Non-pigmented ciliary epithelial cell (primary cell): ENCODE measurements at regions not wholly inside any gene's neighbourhood (a gene's known extent, or its start where the extent isn't known, plus 50 kb on each side); places are given as distances from the start of the nearest gene placed in this dataset.
"Not testable (repeated sequence)": the region's sequence is repeated elsewhere in the genome, so short reads cannot be mapped to it uniquely, and the experiment has no call there.

ENCODE experiments used
- DNase-seq: peaks from one replicate; pipeline ENCODE4 v3.0.0-alpha.2; 2010; ENCODE audit warnings: low read depth

DNA sequence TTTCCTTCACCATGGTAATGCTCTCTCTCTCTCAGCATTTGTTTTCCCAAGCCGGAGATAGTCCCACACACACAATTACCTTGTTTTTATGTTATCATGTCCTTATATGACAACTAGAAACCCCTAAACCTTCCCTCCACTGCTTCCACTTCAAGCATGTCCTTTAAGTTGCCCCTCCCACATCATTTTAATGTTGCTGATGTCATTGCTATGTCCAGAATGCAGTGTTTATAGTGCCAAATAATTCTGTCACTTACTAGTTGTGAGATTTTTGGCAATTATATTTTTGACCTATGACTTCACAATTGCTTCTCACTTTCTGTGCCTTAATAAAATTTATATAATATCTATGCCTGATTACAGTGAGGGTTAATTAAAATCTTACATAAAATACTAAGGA, 645.9 kb downstream of the XPNPEP1 start:
- DNase-seq, result no peak

DNA sequence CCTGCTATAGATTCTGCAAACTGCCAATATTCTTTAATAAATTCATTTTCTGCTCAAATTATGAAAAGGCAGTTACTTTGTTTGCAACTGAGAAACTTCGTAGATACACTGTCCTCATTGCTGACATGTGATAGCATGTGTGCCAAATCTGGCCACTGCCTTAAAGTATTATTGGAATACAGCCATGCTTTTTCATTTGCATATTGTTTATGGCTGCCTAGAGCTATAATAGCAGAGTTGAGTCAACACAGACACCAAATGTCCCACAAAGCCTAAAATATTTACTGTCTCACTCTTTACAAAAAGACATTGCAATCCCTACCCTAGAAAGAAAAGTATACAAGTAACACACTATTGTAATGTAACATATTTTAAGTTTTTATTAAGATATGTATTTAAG, 647.4 kb downstream of the XPNPEP1 start:
- no peak for DNase-seq

DNA sequence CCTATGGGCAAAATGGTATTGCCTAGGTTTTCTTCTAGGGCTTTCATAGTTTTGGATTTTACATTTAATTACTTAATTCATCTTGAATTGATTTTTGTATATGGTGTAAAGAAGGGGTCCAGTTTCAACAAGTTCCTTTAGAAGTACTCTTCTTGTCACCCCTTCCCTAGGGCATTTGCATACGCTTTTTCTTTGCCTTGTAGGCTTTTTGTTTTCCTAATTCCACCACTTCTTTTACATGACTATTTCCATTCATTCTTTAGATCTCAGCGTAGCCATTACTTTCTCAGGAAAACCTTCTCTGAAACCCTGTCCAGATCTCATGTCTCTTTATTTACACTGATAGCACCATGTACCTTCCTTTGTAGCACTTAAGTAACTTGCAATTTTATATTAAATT, 648.6 kb downstream of the XPNPEP1 start:
- no peak for DNase-seq

DNA sequence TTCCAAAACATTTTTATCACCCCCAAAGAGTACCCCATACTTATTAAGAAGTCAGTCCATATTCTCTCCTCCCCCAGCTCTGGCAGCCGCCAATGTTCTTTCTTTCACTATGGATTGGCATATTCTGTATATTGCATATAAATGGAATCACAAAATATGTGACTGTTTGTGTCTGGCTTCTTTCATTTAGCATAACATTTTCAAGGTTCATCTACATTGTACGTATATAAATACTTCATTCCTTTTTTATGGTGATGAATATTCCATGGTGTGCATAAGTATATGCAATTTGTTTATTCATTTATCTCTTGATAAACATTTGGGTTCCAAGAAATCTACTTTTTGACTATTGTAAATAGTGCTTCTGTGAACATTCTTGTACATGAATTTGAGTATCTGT, 653.1 kb downstream of the XPNPEP1 start:
- DNase-seq, result no peak

DNA sequence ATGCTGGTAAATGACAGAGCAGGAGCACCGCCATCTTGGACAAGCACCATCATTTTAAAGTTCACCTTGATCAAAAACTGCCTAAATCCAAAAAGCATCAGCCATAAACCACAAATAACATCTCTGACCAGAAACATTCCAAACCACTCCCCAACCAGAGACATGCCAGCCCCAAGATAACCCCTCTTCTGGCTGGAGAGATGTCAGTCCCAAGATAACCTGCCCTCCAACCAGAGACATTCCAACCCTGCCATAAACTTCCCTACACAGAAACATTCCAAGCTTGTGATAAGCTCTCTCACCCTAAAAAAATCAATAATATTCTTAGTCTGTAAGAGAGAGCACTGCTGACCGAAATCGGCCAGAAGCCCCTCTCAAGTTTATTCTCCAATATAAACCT, 659.3 kb downstream of the XPNPEP1 start:
- DNase-seq, result no peak

DNA sequence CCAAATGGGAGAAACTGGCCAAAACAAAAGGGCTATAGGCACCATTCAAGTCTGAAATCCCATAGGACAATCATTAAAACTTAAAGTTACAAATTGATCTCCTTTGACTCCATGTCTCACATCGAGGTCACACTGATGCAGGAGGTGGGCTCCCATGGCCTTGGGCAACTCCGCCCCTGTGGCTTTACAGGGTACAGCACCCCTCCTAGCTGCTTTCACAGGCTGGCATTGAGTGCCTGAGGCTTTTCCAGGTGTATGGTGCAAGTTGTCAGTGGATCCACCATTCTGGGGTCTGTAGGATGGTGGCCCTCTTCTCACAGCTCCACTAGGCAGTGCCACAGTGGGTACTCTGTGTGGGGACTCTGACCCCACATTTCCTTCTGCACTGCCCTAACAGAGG, 662.1 kb downstream of the XPNPEP1 start:
- no peak for DNase-seq

DNA sequence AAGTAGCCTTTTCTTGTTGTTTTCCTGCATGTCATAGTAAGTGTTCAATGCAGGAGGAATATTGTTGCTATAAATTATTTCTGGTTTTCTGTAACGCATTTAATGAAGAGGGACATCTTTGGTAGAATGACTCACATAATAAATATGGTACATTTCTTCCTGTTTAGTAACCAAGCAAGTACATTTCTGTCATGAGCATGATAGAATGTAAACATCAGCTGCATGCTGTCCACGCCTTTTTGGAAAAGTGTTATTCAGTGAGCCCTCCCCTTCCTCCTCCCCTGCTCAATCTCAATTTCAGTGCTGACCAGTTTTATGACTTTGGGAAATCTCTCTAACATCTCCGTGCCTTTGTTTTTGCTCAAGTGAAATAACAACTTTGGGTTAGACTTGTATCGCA, 664.0 kb downstream of the XPNPEP1 start:
- peak; percentile 42 for DNase-seq

DNA sequence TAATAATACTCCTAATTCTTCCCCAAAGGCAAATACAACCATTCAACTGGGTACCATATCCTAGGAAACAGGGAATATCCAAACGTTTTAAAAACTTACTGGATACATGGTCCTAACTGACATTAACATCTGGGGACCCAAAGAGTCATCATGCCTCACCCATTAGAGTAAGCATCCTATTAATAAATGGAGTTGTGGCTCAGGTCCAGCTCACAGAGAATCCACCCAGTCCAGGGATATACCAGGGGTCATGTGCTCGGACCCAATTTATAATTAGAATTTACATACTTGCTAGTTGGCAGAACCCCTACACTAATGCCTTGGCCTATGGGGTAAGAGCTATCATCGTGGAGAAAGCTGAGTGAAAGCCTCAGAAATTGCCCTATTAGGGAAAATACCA, 670.0 kb downstream of the XPNPEP1 start:
- DNase-seq, result no peak

DNA sequence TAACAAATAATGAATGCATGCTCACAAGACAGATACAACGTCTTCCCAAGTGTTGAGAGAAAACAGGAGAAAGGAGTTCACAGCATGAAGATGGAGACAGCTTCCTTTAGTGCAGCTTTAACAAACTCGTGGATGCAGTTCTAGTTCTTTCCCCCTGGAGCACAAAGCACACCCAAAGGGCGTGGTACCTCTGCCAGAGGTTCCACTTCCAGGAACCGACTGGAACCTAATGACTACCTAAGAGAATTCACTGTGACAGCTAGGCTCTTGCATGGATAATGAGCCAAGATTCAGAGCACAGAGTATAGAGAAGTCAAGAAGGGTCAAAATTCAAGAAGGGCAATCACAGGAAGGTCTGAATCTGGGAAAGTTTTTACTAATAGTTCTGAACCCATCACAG, 673.2 kb downstream of the XPNPEP1 start:
- no peak for DNase-seq

DNA sequence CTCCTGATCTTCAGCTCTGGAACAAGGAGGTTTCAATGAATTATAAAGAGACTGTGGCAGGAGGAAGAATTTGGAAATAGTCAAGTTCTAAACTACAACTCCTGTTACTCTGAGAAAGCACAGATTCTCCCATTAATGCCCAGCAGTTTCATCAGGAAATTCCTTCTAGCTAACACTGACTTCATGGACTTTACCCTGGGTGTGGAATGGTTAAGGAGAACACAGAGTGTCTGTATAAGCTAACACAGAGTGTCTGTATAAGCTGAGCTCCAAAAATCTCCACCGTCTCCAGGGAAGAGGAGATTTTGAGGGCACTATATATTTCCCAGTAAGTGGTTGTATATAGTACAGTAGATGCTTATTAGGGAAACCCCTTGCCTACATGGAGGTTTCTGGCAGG, 675.5 kb downstream of the XPNPEP1 start:
- no peak for DNase-seq

DNA sequence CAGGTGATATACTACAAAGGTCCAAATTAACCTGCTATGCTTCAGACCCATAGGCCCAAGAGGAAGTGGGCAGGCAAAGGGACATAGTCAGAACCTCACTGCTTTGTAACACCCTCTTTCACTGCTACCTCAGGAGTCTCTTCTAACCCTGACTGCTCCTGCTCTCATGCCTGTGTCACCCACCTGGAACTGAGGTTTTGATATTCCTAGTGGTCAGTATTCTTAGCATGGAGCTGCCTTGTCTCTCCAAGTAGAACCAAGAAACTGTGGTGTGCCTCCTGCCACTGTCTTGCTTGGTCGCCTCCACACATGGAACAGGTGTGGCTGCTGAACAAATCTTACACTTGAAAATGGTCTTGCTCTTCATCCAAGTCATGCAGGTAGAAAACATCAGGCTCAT, 677.5 kb downstream of the XPNPEP1 start:
- no peak for DNase-seq

DNA sequence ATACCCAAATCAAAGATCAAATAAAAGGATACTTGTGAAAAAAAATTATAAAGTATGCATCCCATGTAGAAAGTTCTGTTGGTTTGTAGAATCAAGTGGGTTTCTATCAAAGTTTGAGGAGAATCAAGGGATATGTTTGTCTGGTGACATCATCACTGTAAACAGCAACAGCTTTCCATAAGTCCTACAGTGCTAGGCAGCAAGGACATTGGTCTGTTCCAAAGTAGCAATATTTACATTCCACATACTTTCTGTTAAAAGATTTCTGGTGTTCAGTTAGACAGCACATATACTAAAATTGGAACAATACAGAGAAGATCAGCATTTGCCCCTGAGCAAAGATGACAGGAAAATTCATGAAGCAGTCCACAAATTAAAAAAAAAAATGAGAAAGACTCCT, 683.9 kb downstream of the XPNPEP1 start:
- no peak for DNase-seq

DNA sequence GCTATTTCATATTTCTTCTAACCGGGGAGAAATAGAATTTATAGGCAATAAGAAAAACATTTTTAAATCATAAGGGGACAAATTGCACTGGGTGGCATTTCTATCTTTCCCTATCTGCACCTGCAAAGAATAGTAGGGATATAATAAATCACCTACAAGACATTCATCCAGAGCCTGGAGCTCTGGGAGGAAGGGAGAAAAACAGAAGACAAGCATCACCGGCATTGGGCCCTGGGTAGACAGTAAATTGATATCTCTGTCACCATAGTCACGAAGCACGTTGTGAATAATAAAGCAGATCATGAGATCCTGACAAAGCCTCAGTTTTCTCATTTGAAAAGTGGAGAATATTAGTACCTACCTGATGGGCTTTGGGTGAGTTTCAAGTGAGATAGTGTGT, 685.6 kb downstream of the XPNPEP1 start:
- DNase-seq, result no peak

DNA sequence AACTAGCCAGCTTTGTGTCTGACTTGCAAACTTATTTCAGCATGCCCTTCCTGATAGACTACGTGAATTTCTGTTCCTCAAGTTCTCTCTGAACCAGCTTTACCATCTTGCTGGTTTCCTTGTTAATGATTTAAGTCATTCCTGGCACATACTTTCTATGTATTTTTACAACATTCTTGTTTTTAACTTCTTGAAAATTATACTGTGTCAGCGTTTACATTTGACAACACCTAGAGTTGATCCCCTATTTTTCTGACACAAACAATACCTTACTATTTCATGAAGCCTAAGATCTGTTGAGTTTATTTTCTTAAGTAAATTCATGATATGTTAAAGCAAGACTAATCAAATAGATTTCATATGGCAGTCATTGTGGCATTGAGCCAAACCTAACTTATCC, 686.3 kb downstream of the XPNPEP1 start:
- no peak for DNase-seq

DNA sequence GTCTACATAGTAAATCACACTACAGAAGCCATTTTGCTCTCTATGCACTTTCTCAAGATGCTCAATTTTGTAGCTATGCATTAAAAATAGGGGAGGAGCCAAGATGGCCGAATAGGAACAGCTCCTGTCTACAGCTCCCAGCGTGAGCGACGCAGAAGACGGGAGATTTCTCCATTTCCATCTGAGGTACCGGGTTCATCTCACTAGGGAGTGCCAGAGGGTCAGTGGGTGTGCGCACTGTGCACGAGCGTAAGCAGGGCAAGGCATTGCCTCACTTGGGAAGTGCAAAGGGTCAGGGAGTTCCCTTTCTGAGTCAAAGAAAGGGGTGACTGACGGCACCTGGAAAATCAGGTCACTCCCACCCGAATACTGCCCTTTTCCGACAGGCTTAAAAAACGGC, 699.8 kb downstream of the XPNPEP1 start:
- not testable (repeated sequence) for DNase-seq

DNA sequence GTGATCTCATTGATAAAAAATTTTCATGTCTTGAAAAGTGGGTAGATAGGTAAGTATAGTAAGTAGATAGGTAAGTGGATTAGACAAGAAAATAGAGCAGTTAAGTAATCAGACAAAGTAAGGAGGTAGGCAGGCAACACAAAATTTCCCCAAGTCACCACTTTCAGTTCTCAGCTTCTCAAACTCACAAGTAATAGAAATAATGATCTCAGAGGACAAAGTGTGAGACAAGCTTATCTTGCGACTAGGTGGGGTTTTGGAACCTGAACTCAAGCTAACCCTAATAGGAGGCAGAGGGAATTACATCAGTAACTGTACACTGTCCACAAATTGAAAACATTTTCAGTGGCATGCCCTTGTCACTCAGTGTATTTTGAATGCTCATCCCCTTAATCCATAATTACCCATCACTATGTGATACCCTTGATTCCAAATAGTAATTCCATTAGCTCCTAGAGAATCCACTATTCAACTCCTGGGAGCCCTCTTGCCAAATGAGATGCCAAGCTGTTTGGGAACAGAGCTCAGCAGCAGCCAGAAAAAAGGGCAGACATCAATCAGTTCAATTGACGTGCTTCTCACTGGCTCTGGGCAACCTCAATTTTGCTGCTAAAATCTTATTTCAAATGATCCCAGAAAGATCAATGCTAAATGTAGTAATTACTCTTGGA, 703.2 kb downstream of the XPNPEP1 start:
- no peak for DNase-seq

DNA sequence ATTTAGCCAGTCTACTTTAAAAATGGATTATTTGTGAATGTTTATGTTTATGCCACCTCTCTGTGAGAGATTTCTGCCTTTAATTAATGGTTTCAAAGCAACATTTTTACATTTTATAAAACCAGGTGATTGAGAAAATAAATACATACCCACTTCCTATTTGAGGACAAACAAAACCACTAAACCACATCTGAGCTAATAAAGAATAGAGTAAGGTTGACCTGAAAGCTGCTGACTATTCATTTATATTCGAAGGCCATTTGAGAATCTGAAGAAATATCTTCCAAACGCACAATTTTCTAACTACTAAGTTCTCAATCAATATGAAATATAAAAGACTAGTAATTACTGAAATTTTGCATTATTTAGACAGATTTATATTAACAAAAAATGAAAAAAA, 705.1 kb downstream of the XPNPEP1 start:
- no peak for DNase-seq

DNA sequence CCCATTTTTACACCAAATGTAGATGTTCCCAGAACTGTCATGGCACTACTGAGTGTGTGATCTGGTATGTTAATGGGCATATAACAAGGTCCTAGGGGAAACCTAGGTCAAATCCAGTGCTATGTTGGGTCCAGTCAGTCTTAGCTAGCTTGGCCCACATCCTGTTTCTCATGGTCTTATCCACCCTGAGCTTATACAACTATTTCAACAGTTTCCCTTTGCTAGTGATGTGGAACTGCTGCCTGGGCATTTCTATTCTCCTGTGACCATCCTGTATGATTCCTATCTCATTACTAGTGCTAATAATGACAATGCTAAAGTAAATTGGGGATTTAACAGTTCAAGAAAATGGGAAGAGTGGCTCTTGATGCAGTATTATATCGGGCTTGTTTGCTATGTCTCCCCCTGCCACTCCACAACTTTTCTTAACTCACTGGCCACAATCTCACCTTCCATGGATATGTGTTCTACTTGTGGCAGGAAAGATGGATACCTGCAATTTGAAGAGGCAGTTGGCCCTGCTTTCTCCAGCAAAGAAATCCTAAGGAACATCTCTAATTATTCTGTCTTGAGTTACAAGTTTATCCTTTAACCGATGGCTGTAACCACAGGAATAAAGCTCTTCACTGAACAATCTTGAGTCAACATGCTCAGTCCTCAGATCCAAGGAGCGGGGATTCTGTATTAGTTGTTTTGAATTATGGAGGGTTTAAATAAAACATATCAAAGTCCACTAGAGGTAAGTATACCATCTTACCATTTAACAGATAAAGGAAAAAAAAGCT, 707.8 kb downstream of the XPNPEP1 start:
- no peak for DNase-seq

DNA sequence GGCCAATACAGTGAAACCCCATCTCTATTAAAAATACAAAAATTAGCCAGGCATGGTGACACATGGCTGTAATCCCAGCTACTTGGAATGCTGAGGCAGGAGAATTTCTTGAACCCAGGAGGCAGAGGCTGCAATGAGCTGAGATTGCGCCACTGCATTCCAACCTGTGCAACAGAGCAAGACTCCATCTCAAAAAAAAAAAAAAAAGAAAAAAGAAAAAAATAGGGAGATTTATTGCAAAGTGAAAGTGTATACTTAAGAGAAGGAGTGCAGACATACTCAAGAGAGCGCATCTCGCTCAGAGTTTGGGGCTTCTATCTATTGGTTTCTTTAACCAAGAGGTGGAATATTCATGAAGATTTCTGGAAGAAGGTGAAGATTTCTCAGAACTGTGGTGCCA, 708.4 kb downstream of the XPNPEP1 start:
- DNase-seq, result not testable (repeated sequence)

DNA sequence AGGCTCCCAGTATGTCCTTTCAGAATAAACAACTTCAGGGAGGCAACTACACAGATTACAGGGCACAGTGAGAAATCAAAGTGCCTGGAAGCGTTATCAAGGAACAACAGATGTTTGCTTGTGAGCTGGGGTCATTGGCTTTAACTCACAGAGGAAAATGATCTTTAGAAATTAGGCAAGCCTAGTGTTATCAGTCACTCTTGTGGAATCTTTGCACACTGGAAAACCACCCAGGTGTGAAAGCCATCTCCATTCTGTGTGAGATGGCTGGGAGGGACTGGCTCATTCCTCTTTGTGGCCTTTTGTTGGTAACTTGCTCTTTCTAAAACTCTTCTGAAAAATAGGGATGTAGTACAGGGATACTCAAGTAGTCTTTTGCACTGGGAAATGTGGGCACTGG, 716.0 kb downstream of the XPNPEP1 start:
- DNase-seq, result no peak

DNA sequence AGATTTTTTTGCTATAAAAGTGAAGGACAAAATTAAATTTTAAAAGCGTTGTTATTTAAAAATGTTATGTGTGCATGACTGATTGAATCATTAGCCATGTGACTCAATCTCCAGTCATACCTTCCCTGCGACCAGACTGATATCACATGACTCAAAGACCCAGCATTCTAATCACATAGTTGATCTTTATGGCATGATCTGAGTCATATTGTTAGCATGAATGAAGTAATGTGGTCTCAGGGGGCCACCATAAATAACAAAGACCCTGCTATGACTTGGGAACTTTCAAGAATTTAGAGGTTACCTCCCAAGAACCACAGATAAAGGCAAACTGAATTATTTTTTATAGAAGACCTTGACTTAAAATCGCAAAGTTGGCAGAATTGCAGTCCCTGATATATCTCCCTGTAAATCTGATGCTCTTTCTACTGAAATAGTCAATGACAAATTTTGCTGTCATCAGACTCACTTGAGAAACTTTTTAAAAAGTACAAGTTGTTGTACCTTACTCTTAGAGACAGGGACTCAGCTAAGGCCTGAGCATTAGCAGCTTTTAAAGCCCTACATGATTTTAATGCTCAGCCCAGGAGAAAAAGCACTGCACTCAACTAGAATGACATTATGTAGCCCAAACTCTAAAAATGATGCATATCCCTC, 717.3 kb downstream of the XPNPEP1 start:
- peak; percentile 82 for DNase-seq

DNA sequence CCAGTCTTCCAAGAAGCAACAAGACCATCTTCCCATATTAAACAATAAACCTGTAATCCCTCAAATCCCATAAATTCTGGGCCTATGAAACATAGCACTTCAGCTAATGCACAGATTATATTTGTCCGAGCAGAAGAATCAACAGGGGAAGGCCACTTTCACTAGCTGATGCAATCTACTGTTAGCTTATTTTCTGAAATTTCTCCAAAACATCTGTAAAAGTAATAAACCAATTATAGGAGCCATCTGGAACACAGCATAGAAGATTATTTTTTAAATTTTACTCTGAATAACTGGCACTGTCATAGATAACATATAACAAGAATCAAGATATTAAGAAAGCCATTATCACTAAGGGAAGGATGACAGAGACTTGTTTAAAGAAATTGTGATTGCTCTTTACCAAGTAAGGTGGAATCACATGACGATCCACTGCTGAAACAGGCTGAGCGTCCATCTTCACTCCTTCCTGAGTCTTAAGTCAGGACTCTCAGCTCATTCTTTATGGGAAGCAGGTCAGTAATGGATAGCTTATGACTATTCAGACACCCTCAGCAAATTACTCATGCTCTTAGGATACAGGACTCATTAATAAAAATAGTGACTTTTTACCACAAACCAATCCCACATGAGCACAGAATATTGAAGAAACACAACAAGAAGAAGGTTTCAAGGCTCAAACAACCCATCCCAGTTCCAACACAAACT, 719.5 kb downstream of the XPNPEP1 start:
- DNase-seq, result no peak

DNA sequence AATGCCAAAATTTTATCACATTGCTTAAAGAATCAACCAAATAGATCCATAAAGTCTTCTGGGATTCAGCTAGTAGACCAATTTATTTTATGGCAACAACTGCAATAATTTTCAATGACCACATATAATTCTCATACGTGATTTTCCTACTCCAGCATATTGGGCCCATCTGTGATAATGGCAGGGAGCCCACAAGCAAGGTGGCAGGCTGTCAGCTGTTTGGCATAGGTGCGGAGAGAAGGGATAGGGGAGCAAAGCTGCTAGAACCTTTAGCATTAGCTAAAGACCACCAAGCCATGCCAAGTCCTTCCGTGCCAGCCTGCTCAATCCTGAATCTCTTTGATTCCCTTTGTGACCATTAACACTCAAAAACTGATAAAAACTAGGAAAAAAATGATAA, 721.2 kb downstream of the XPNPEP1 start:
- DNase-seq, result no peak
